ENCODE measurements at regions not wholly inside any gene's neighbourhood (a gene's known extent, or its start where the extent isn't known, plus 50 kb on each side); places are given as distances from the start of the nearest gene placed in this dataset.
"Not testable (repeated sequence)": the region's sequence is repeated elsewhere in the genome, so short reads cannot be mapped to it uniquely, and the experiment has no call there.

DNA sequence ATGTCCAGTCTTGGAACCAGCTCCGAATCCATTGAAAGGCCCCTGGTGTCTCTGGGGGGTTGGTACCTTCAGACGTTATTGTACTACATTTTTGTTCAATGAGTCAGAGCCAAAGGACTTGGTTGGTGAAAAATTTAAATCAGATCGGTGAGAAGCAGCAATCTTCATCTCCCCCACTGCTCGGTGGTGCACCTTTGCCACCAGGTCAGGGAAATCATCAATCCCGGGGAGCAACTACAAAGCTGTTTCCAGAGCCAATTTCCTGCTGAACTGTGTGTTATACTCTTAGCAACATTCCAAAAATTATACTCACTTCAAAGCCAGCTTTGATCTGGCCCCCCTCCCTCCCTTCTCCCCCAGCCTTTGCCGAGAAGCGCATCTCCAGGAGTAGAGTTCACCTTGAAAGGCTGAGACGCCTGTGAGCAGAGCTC, 375.2 kb upstream of the WWC1 start:
- no peak for DNase-seq (ENCODE audit: extremely low read depth, low read depth, low spot score)

DNA sequence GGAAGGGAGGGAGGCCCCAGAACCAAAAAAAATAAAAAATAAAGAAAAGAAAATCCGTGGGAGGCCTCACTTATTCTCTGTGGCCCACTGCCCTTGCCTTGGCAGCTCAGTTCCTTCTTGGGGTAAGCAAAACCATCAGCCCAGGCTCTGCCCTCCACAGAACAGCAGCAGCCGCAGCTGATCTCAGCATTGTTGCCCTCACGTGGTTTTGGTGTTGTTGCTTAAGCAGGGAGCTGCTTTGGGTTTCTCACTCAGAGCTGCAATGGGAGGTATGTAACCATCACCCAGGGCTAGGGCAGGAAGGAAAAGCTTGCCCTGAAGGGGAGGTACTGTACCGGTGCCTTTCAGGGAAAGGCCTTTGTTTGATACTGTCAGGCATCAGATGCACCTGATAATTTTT, 374.7 kb upstream of the WWC1 start:
- DNase-seq (ENCODE audit: extremely low read depth, low read depth, low spot score), result no peak

DNA sequence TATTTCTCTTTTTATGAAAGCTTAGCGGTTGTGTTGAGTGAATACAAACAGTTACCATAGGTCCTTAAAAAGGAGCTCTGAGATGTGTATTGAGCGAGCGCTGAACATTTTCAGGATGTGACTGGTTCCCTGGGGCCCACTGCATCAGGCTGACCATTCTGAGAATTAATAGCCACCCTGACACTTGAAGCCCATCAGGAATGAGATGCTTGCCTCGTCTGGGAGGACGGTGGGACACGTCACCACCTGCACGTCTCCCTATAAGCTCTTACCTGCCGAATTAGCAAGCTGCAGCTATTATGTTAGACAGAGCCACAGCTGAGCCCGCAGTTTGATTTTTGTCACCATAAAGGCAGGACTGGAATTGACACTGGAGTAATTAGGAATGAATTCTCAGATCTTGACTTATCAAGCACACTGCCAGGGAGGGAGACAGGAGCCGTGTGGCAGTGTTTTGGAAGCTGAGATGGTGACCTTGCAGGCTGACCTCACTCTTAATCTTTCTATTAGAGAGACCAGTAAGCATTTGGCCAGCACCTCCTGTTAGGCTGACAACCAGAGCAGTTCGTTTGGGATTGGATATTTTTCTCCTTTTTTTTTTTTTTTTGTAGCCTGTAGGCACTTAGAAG, 373.1 kb upstream of the WWC1 start:
- DNase-seq (ENCODE audit: extremely low read depth, low read depth, low spot score), result no peak

DNA sequence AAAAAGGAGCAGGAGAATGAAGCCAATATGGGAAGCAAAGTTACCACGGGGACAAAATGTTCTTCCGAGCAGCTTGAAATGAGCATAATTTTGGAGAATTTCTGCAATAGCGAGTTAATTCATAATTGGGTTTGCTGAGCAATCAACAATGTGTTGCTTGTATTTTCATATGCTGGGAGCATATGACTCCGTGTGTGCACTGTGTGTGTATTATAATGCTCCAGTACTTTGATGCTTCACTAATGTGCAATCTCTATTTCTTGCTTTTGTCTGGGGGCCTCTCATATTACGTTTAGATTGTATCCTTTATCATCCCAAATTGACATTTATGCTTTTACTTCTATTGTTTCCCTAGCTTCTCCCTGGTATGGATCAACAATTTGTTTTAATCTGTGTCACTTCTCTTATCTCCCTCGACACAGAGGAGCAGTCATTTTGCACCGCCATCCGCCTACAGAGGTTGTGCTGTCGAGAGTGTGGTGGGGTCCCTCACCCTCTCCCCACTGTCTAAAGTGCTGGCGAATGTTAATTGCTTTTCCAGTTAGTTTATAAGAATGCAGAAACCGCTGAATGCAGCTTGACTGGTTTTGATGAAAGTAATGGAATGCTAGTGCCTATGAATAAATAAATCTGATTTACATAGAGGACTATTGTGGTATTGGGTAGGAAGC, 372.5 kb upstream of the WWC1 start:
- no peak for DNase-seq (ENCODE audit: extremely low read depth, low read depth, low spot score)

DNA sequence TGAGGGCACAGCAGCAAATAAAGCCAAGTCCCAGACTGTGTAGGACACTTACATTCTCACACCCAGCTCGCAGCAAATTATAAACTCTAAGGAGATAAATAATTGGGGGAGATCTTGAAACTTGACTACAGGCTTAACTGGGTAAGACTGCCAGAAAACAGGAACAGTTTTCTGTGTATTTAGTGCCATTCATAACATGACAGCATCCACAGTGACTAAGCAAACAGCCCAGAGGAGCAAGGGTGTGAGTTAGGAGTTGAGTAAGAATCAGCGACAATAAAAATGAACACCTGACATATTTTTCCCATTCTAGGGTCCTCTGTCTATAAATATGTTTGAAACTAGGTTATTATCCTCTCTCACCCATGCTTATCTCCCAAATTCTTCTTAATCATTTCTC, 370.9 kb upstream of the WWC1 start:
- no peak for DNase-seq (ENCODE audit: extremely low read depth, low read depth, low spot score)

DNA sequence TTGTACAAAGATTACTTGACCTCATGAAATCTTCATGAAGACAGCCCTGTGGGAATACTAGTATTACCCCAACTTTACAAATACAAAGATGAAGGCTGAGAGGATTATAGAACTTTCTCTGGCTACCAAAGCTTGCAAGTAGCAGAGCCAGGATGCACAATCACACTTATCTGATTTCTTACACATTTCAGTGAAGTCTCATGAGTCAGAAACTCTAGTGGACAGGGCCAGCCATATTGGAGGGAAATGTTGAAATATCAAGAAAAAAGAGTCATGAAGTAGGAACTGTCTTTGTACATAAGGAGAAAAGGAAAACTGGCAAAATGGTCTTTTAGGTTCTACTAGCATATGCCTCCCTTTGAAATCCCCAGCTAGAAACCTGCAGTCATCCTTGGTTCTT, 369.6 kb upstream of the WWC1 start:
- DNase-seq (ENCODE audit: extremely low read depth, low read depth, low spot score), result no peak

DNA sequence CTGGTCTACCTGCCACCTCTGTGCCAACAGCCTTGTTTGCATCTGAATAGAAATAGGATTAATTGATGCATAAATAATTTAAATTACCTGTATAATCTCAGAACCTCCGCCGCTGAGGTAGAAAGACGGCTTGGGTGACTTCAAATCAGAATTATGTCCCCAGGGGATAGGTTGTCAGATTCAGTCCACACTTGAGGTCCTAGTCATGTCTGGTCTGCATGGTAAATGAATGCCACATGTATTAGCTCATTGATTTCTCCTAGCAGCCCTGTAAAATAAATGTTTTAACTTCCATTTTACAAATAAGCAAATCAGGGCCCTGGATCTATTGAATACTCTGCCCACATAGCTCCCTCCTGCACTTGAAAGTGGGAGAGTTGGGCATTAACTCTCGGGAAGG, 368.0 kb upstream of the WWC1 start:
- no peak for DNase-seq (ENCODE audit: extremely low read depth, low read depth, low spot score)

DNA sequence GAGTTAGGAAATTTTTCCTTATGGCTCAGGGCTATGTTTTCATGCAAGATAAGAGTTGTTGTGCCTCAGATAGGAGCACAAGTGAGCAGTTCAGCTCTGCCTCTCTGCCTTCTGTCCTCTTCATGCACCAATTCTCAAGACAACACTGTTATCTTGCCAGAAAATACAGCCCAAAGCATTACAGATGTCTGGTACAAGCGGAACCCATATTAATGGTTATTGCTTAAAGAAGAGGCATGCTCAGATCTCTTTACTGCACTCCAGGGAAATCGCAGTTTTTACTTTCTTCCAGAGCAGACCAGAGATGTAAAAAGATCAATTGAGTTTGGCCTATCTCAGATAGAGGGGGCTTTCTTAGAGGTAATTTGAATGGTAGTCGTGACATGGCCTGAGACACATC, 361.6 kb upstream of the WWC1 start:
- DNase-seq (ENCODE audit: extremely low read depth, low read depth, low spot score), result no peak

DNA sequence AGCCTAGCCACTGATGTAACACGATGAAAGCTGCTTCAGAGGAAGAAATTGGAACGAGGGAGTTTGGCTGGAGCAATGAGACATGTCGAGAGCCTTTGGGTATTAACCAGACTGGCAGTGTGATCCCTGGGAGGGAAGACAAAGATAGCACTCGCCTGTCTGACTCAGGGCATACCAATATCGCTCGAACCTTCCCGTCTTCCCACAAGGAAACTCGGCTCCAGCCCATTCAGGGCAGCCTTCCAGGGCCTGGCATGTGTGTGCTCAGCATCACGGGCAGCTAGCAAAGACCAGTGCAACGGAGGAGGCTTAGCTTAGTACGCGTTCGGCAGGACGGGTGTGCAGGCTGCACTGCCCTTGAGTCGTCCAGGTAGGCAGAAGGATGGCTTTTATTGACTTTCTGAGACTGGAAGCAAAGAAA, 356.9 kb upstream of the WWC1 start:
- DNase-seq (ENCODE audit: extremely low read depth, low read depth, low spot score), result no peak

DNA sequence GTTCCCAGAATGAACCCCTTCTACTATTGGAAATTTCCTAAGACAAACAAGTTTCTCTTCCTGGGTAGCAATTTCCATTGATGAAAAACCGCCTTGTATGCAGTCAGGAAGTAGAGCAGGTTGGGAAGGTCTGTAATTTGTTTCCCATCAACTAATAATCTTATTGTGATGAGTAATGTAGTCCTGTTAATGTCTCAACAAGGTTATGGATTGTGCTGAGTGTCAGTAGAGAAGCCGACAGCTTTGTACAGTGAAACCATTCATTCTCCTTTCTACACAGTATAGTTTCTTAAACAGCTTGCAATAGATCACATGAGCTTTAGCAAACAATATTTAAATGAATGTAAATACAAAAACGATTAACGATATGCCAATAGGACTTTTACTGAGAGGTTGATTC, 355.4 kb upstream of the WWC1 start:
- DNase-seq (ENCODE audit: extremely low read depth, low read depth, low spot score), result no peak

DNA sequence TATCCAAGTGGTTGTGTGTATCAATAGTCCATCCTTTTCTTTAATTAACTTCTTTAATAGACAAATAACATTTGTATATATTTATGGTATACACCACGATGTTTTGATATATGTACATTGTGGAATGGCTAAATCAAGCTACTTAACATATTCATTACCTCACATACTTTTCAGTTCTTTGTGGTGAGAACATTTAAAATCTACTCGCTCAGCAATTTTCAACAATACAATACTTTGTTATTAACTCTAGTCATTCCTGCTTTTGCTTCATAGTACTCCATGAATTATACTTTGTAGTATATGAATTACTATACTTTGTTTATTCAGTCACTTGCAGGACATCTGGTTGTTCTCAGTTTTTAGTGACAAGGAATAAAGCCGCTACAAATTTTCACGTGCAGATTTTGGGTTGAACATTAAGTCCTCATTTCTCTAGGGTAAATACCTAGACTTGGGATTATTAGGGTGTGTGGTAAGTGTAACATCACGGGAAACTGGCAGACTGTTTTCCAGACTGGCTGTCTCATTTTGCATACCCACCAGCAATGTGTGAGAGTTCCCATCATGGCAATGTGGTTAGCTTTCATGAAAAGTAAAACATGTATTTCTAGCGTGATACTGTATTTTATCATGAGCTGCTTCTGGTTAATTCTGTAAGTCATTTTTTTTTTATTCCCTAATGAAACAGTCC, 354.4 kb upstream of the WWC1 start:
- DNase-seq (ENCODE audit: extremely low read depth, low read depth, low spot score), result no peak

DNA sequence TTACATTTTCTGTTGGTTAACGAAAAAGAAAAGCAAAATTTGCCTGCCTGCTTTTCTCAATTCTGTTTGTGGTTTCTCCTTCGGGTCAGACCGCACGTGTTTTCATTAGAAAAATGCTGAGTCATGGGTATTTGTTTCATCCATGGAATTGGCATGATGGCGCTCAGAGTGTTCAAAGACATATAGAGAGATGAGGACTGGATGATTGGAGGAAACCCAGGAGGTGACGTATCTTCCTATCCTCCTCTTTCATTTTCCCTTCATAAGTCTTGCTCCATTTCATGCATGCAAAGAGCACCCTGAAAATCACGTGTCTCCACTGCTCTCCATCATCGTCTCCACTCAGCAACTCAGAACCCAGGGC, 353.8 kb upstream of the WWC1 start:
- no peak for DNase-seq (ENCODE audit: extremely low read depth, low read depth, low spot score)

DNA sequence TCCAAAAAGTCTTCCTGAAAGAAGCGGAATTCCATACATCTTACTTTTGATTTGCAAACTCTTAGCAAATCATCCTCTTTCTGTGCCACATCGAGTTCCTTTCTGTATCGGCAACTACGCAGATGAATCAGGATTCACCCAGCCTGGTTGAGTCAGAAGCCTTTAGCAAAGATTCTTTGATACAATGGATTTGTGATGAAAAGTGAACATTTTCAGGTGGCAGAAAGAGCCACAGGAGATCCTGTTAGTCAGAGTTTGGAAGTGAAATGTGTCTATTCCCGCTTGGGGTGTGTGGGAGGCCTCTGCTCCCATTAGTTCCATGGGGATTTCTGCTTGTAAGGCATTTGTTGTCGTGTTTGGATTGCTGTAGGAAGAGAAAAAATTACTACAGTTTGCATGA, 351.8 kb upstream of the WWC1 start:
- no peak for DNase-seq (ENCODE audit: extremely low read depth, low read depth, low spot score)

DNA sequence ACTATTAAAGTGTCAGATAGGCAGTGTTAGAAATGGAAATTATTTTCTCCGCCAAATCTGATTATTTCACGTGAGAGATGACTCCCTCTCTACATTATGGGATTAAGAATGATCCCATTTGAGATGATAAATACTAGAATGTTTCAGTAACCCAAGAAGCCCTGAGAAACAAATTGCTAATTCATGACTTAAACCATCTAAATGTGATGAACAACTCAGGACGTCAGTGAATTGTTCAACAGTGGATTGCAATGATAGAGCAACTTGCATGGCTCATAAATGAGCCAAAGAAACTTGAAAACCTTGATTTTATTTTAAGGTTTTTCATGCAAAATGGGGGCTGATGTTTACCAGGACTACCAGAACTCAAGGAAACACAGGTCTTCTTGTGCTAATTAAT, 350.5 kb upstream of the WWC1 start:
- no peak for DNase-seq (ENCODE audit: extremely low read depth, low read depth, low spot score)

DNA sequence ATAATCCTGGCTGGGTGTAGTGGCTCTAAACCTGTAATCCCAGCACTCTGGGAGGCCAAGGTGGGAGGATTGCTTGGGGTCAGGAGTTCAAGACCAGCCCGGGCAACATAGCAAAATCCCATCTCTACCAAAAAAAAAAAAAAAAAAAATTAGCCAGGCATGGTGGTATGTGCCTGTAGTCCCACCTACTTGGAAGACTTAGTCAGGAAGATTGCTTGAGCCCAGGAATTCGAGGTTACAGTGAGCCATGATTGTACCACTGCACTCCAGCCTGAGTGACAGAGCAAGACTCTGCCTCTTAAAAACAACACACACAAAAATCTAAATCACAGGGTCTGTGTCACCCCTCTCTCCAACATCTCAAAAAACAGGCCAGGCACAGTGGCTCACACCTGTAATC, 349.9 kb upstream of the WWC1 start:
- DNase-seq (ENCODE audit: extremely low read depth, low read depth, low spot score), result not testable (repeated sequence)

DNA sequence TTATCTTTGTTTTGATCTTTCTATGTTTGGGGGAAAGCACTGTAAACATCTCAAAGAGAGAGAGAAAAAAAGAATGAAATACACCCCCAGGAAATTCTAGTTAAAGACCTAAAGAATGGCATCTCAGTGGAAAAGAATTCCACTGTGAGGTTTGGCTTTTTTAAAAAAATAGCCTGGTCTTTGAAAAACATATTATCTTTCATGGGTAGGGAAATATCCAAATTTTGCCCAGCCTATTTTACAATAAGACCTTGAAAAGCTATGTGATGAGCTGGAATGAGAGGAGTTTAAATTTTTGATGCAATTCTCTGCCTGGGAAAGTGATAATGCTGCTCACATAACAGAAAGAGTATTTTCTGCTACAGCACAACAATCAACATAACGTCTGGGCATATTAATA, 348.1 kb upstream of the WWC1 start:
- DNase-seq (ENCODE audit: extremely low read depth, low read depth, low spot score), result no peak

DNA sequence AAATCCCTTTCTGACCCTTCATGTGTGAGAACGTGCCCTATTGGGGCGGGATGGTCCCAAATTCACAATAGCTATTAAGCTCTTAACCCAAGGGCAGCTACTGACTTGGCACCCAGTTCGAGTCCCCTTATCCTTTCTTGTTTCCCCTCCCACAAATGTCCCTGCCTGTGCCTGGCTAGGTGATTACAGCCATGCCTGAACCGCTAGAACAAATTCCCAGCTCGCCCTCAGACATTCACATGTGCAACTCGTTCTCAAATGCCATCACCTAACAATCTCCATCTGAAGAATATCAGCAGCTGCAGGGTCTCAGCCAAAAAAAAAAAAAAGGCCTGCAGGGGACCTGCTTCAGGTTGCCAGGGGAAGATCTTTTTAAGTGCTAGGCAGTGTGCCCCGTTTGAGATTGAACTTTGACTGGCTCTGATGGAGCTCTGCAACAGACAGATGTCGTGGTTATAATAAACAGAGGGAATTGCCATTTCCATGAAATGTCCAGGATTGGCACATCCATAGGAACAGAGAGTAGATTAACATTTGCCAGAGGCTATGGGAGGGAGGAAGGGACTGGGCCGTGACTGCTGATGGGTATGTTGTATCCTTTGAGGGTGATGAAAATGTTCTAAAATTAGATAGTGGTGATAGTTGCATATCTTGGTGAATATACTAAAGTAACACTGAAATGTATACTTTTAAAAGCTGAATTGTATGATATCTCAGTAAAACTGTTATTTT, 347.2 kb upstream of the WWC1 start:
- no peak for DNase-seq (ENCODE audit: extremely low read depth, low read depth, low spot score)

DNA sequence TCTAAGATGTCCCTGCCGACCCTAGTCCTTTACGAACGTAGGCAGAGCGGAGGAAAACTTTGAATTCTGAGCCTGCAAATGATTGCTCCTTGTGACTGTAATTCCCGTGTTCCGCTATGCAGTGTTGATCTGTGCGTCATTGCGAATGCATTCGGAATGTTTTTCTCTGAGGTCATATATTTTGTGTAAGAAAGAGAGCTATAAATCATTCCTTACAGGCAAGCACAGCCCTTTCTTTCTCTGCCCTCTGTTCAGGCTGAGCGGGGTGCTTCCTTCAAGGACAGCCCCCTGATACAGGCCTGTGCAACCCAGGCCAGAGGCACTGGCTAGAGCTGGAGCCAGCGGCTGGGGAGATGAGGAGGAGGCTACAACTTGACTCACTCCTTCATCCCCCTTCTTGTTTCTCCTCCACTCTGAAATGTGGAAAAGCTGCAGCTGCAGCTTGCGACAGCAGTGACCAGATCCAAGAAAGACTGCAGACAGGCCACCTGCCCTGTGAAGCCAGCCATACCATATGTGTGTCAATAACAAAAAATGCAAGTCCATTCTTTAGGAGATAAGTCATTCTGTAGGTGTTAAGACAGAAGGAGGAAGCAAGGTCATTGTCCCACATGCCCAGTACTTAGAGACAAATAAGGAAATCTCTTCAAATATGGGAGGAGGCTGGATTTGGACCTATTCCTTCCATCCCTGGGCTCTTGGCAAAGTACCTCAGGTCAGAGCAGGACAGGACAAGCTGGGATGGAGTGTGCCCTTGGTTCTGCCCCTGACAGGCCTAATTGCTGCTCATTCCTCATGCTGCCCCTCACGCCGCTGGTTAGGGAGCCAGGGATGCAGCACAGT, 345.7 kb upstream of the WWC1 start:
- no peak for DNase-seq (ENCODE audit: extremely low read depth, low read depth, low spot score)

DNA sequence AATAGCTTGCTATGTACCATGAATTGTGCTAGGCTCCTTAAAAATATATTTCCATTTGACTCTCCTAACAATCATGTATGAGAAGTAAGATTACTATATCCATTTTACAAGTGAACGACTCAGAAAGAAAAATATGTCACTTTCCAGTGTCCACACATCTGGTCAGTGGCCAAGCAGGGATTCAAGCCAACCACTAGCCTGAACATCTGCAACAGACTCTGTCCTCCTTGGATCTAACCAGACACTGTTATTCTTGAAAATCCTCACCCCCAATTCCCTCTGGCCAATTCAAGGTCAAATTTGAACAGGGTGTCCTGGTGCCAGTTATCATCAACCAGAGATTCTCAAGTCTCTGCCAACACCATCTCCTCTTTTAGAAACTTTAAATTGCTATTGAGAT, 344.1 kb upstream of the WWC1 start:
- DNase-seq (ENCODE audit: extremely low read depth, low read depth, low spot score), result no peak

DNA sequence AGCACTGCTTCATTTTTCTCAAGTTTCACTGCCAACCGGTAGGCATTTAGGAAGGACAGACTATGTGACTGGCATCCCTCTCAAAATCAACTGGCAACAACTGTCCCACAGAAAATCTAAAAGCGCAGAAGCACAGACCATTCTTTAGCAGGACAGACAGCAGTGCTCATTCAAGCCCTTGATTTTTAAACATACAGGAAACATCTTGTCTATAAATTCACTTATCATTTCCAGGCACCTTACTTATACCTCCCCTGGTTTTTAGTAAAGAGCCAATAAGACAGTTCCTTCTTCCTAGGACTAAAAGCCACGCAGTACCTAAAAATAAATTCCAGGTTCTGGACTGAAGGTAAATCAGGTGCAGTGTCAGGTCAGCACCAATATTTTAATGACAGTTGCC, 343.2 kb upstream of the WWC1 start:
- no peak for DNase-seq (ENCODE audit: extremely low read depth, low read depth, low spot score)

DNA sequence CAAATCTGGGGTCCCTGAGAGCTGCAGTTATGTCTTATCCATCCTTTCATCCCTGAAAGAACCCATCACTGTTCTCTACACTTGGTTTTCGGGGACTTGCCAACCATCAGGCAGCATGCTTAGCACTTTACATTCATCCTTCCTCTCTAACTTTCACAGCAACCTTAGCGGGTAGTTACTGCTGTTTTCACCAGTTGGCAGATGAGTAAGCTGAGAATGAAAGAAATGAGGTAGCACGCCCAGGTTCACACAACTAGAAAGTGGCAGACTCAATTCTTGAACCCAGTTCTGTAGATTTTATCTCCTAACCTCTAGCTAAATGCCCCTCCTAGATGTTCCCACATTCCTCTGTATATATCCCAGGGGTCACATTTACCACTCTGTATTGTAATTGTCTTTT, 342.0 kb upstream of the WWC1 start:
- no peak for DNase-seq (ENCODE audit: extremely low read depth, low read depth, low spot score)
